Omental fat pad (tissue), 3 donors: ENCODE measurements at regions not wholly inside any gene's neighbourhood (a gene's known extent, or its start where the extent isn't known, plus 50 kb on each side); places are given as distances from the start of the nearest gene placed in this dataset.

ENCODE experiments used
- ATAC-seq: fragments of 150-250 bp; one replicate; pipeline ENCODE4 v1.9.1; 2016; ENCODE audit warnings: mild to moderate bottlenecking, moderate library complexity; ENCODE audit not compliant: low FRiP score
- DNase-seq: peaks from one replicate; pipeline ENCODE4 v3.0.0-alpha.2; 2019; ENCODE audit warnings: low spot score
- TF ChIP-seq, protein P1 (sequence below), 3 donors: fragments of 450-650 bp; IDR thresholded peaks; one replicate each; pipeline ENCODE4 v1.5.1; 2016 to 2017; ENCODE audit warnings: antibody characterized with exemption in 3 of 3, mild to moderate bottlenecking in 3 of 3, moderate library complexity in 2 of 3

- no peak for DNase-seq
- TF ChIP-seq, protein P1, sequence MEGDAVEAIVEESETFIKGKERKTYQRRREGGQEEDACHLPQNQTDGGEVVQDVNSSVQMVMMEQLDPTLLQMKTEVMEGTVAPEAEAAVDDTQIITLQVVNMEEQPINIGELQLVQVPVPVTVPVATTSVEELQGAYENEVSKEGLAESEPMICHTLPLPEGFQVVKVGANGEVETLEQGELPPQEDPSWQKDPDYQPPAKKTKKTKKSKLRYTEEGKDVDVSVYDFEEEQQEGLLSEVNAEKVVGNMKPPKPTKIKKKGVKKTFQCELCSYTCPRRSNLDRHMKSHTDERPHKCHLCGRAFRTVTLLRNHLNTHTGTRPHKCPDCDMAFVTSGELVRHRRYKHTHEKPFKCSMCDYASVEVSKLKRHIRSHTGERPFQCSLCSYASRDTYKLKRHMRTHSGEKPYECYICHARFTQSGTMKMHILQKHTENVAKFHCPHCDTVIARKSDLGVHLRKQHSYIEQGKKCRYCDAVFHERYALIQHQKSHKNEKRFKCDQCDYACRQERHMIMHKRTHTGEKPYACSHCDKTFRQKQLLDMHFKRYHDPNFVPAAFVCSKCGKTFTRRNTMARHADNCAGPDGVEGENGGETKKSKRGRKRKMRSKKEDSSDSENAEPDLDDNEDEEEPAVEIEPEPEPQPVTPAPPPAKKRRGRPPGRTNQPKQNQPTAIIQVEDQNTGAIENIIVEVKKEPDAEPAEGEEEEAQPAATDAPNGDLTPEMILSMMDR (IDR thresholded peaks at IDR 0.05), result no peak
- no peak for ATAC-seq
Measured at GRCh38 chr13:111459803-111460547, 139.5 kb downstream of the TEX29 start.

DNA sequence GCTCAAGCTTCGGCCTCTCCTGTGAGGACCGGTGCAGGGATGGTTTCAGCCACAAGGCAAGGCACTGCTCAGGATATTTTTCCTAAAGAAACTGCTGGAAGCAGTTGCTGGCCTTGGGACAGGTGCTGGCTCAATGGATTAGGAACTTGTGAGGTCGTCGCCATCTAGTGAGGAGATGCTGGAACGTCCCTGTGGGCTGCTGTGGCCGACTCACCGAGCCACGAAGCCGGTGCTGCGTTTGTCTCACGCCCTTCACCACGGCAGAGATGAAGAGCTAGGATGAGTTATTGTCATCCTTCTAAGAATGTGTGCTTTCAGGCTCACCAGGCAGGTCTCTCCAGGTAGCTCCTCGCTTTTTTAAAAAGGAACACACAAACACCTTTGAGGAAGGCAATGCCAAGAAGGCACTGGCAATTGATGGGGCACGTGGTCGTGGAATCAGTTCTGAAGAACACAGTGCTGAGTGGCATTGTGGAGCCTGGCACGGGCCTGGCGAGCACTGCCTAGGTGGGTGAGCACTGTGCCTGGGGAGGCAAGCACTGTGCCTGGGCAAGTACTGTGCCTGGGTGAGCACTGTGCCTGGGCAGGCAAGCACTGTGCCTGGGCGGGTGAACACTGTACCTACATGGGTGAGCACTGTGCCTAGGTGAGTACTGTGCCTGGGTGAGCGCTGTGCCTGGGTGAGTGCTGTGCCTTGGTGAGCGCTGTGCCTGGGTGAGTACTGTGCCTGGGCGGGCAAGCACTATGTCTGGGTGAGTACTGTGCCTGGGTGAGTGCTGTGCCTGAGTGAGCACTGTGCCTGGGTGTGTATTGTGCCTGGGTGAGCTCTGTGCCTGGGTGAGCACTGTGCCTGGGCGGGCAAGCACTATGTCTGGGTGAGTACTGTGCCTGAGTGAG is 140.4 kb downstream of the TEX29 start:
- ATAC-seq, result no peak
- TF ChIP-seq, protein P1 (IDR thresholded peaks at IDR 0.05), result no peak
- no peak for DNase-seq

DNA sequence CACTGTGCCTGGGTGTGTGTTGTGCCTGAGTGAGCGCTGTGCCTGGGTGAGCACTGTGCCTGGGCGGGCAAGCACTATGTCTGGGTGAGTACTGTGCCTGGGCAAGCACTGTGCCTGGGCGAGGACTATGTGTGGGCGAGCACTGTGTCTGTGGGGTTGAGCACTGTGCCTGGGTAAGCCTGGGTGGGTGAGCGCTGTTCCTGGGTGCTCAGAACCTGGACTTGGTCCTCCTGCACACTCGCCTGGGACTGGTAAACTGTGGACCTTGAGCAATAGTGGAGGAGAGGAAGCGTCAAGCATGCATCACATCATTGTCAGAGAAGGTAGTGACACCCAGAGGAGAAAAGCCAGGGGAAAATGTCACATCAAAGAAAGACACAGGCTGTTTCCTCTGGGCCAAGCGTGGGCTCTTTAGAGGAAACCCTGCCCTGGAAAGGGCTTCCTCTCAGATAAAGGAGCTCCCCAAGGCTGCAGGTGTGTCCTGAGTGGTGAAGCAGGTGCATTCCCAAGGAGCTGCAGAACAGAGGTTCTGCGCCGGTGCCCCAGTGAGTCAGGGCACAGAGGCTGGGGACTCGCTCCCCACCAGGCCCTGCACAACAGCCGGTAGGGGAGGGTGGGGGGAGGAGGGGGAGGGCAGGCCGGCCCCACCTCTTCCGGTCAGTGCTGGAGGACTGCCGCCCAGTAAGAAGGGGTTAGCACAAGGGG is 141.2 kb downstream of the TEX29 start:
- TF ChIP-seq, protein P1 (IDR thresholded peaks at IDR 0.05), result no peak
- DNase-seq, result no peak
- no peak for ATAC-seq

GRCh38 chr13:111462221-111462764 is 141.9 kb downstream of the TEX29 start:
- ATAC-seq (no peak), DNase-seq (no peak)
- TF ChIP-seq, protein P1 (IDR thresholded peaks at IDR 0.05), result no peak

DNA sequence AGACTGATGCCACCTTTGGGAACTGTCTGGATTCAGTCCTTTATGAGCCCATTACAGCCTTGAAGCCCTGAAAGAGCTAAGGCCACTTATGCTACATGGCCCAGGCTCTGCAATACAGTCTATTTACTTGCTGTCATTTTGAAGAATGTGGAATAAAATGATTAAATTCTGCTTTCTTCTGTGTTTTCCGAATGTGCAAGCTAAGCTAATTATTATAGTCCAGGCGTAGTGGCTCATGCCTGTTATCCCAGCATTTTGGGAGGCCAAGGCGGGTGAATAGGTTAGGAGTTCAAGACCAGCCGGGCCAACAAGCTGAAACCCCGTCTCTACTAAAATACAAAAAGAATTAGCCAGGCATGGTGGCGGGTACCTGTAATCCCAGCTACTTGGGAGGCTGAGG is 142.5 kb downstream of the TEX29 start:
- DNase-seq (no peak), ATAC-seq (no peak)
- TF ChIP-seq, protein P1 (IDR thresholded peaks at IDR 0.05), result no peak

- TF ChIP-seq, protein P1 (IDR thresholded peaks at IDR 0.05), result no peak
- no peak for DNase-seq
Measured at GRCh38 chr13:111467111-111467890, 146.9 kb downstream of the TEX29 start.

More at GRCh38 chr13:111467111-111467890, 146.9 kb downstream of the TEX29 start:
- no peak for ATAC-seq
